ENCODE measurements at regions not wholly inside any gene's neighbourhood (a gene's known extent, or its start where the extent isn't known, plus 50 kb on each side); places are given as distances from the start of the nearest gene placed in this dataset.

GRCh38 chr15:38714309-38715072 lies 149.9 kb upstream of the RASGRP1 start:
- TF ChIP-seq CTCF (IDR thresholded peaks at IDR 0.05; ENCODE audit: borderline replicate concordance, insufficient read depth, low read depth, low read length): no peak
- no peak overlapping the region for H3K4me3 ChIP-seq (ENCODE audit: low read depth, low read length)

- TF ChIP-seq CTCF (IDR thresholded peaks at IDR 0.05; ENCODE audit: borderline replicate concordance, insufficient read depth, low read depth, low read length): no peak
- H3K4me3 ChIP-seq (ENCODE audit: low read depth, low read length): no peak overlapping the region
Observed at GRCh38 chr15:38720893-38721567, 156.4 kb upstream of the RASGRP1 start.

GRCh38 chr15:38721568-38721945 lies 156.9 kb upstream of the RASGRP1 start:
- H3K4me3 ChIP-seq (ENCODE audit: low read depth, low read length): no peak overlapping the region
- no peak for TF ChIP-seq CTCF (IDR thresholded peaks at IDR 0.05; ENCODE audit: borderline replicate concordance, insufficient read depth, low read depth, low read length)

DNA sequence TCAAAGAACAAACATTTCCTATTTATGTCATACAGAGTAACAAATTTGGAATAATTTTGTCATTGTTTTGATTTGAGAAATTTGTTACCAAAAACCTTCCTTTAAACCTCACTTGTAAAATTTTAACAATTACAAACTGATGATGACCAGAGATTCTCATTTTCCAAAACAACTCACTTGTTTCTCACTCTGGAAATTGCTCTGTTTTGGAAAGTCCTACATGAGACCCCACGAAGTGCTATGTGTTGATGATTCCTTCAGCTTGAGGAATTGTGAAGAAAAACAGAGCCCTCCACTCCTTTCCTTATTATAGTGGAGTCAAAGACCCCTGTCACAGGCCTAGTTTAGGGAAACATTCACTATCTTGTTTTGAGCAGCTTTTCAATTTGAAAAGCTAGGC lies 157.6 kb upstream of the RASGRP1 start:
- H3K4me3 ChIP-seq (ENCODE audit: low read depth, low read length): no peak overlapping the region
- TF ChIP-seq CTCF (IDR thresholded peaks at IDR 0.05; ENCODE audit: borderline replicate concordance, insufficient read depth, low read depth, low read length): no peak

DNA sequence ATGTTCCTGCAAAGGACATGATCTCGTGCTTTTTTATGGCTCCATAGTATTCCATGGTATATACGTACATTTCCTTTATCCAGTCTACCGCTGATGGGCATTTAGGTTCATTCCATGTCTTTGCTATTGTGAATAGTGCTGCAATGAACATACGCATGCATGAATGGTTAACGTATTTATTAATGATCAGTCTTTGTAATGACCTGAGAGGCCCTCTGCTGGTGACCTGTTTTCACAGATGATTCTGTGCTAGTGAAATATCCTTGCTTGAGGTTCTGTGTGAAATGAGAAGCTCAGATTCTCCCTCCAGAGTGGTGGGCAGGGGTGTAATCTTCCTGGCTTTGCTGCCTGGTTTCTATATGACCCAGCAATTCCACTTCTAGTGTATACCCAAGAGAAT lies 160.2 kb upstream of the RASGRP1 start:
- no peak overlapping the region for H3K4me3 ChIP-seq (ENCODE audit: low read depth, low read length)
- no peak for TF ChIP-seq CTCF (IDR thresholded peaks at IDR 0.05; ENCODE audit: borderline replicate concordance, insufficient read depth, low read depth, low read length)

DNA sequence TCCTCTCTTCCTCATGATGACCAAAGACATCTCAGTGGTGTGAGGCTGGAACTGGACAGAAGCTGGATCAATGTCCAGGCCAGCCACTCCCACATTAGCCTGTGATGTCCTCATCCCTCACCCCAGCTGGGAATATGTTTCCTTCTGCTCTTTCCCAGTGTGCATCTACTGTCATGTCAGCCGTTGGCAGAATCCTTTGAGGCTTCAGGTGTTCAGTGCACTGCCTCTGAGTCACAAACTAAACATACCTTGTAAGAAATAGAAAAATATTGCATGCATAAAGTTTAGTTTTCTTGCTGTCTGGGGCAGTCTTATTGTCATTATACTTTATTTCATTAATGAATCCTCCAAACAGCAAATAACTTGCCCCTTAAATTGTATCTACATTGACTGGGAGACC lies 161.6 kb upstream of the RASGRP1 start:
- no peak for TF ChIP-seq CTCF (IDR thresholded peaks at IDR 0.05; ENCODE audit: borderline replicate concordance, insufficient read depth, low read depth, low read length)
- no peak overlapping the region for H3K4me3 ChIP-seq (ENCODE audit: low read depth, low read length)

DNA sequence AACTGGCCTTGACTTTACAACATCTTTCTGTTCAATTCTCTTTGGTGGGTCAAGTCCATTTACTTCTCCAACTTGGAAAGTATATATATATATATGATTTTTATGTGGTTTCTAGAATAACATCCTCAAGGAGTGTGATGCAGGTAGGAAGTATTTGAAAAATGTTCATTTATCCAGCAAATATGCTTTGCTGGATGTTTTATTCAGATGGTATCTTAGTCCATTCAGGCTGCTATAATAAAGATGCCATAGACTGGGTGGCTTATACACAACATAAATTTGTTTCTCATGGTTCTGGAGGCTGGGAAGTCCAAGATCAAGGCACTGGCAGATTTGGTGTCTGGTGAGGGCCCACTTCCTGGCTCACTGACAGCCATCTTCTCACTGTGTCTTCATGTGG lies 168.7 kb upstream of the RASGRP1 start:
- no peak overlapping the region for H3K4me3 ChIP-seq (ENCODE audit: low read depth, low read length)
- no peak for TF ChIP-seq CTCF (IDR thresholded peaks at IDR 0.05; ENCODE audit: borderline replicate concordance, insufficient read depth, low read depth, low read length)

Measured in GM12875 (cell line).